ENCODE measurements at regions not wholly inside any gene's neighbourhood (a gene's known extent, or its start where the extent isn't known, plus 50 kb on each side); places are given as distances from the start of the nearest gene placed in this dataset.

DNA sequence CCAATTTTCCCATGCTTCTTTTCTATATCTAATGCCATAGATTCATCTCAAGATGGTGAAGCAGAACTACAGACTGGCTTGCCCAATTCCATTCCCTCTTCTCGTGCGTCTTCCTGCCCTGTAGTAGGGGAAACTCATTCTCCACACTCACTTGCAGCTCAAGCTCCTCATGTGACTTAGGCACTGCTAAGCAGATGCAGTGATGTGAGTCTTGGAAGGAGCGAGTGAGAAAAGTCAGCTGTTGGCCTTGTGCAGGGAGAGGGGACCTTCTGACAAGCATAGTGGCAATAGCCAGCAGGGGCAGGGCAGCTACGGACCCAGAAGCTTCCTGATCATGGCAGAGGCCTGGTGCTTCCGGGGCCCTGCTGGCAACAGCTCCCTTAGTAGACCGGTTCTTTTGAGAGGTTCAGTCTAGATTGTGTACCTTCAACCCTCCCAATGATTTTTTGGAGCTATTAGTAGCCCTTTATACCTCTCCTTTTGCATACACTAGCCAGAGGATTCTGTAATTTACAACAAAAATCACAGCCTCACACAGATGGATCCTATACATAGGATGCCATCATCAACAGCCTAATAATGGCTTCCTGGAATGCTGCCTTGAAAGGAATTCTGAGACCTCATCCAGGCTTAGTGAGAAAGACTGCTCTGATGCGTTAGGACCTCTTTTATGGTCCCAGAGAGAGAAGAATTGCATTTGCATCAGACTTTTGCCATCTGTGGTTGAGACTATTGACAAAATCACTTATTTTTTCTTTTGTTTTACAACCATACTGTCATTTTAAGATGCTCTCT is 121.5 kb upstream of the RIPOR2 start:
- Histone ChIP-seq H3K36me3 (replicated peaks; ENCODE audit: insufficient read depth, low read depth) (no peaks in the 10 kb centered on the region), H3K79me2 (no peaks in the 10 kb centered on the region), H4K20me1 (ENCODE audit: insufficient read depth, poor library complexity, severe bottlenecking) (no peaks in the 10 kb centered on the region), H3K9me3 (ENCODE audit: low read depth) (no peaks in the 10 kb centered on the region), H3K27me3 (no peaks in the 10 kb centered on the region), H3K4me2 (no peak overlapping the region), H3K4me3 (no peak overlapping the region), H3K9me2 (replicated peaks; ENCODE audit: insufficient read depth) (no peaks in the 10 kb centered on the region), H2AFZ (no peak overlapping the region), H3K27ac (no peak overlapping the region), H3K4me1 (ENCODE audit: insufficient read depth) (no peaks in the 10 kb centered on the region)
- no peak for DNase-seq (ENCODE audit: low spot score)
- TF ChIP-seq EZH2 (IDR thresholded peaks at IDR 0.05; ENCODE audit: borderline replicate concordance) (no peak), EZH2phosphoT487 (IDR thresholded peaks at IDR 0.05; ENCODE audit: low read depth, severe bottlenecking, unreplicated experiment) (no peak)
- TF ChIP-seq, protein P1, sequence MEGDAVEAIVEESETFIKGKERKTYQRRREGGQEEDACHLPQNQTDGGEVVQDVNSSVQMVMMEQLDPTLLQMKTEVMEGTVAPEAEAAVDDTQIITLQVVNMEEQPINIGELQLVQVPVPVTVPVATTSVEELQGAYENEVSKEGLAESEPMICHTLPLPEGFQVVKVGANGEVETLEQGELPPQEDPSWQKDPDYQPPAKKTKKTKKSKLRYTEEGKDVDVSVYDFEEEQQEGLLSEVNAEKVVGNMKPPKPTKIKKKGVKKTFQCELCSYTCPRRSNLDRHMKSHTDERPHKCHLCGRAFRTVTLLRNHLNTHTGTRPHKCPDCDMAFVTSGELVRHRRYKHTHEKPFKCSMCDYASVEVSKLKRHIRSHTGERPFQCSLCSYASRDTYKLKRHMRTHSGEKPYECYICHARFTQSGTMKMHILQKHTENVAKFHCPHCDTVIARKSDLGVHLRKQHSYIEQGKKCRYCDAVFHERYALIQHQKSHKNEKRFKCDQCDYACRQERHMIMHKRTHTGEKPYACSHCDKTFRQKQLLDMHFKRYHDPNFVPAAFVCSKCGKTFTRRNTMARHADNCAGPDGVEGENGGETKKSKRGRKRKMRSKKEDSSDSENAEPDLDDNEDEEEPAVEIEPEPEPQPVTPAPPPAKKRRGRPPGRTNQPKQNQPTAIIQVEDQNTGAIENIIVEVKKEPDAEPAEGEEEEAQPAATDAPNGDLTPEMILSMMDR (IDR thresholded peaks at IDR 0.05; ENCODE audit: poor library complexity): no peak
- 85% methylated on average over 7 of the region's 7 CpGs for WGBS (ENCODE audit: low lambda C conversion rate, missing lambda C conversion rate)

DNA sequence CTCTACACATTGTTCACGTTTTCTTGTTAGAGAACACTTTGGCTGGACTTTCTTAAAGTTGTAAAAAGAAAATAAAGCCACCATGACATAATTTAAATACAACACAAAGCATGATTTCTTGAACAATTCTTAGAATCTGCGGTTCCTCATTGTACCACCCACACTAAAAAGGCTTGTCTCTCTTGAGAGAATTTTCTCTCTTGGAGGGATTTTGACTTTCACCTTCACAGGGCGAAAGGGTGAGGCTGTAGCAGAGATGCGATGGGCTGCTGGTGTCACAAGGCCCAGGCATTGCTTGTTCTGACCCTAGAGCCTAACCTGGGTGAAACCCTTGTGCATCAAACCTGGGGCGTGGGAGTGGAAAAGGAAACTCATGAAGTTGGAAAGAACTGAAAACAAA is 122.7 kb upstream of the RIPOR2 start:
- WGBS (ENCODE audit: low lambda C conversion rate, missing lambda C conversion rate): 93% methylated on average over 5 of the region's 5 CpGs
- no peaks in the 10 kb centered on the region for H3K79me2 ChIP-seq
- TF ChIP-seq, protein P1 (IDR thresholded peaks at IDR 0.05; ENCODE audit: poor library complexity): no peak
- TF ChIP-seq EZH2phosphoT487 (IDR thresholded peaks at IDR 0.05; ENCODE audit: low read depth, severe bottlenecking, unreplicated experiment): no peak
- TF ChIP-seq EZH2 (IDR thresholded peaks at IDR 0.05; ENCODE audit: borderline replicate concordance): no peak

DNA sequence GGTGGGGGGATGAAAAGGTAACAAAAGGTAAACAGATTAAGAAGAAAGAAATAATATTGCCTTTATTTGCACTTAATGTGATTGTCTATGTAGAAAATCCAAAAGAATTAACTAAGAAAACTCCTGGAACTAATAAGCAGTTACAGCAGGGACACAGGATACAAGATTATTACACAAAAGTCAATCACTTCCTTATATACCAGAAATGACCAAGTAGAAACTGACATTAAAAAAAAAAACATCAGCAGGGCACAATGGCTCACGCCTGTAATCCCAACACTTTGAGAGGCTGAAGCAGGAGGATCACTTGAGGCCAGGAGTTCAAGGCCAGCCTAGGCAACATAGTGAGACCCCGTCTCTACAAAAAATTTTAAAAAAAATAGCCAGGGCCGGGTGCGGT is 123.2 kb upstream of the RIPOR2 start:
- Histone ChIP-seq H3K9me3 (ENCODE audit: low read depth) (no peaks in the 10 kb centered on the region), H3K79me2 (no peaks in the 10 kb centered on the region), H3K4me1 (ENCODE audit: insufficient read depth) (no peaks in the 10 kb centered on the region), H3K27ac (no peak overlapping the region), H2AFZ (no peak overlapping the region), H3K4me3 (no peak overlapping the region), H4K20me1 (ENCODE audit: insufficient read depth, poor library complexity, severe bottlenecking) (no peaks in the 10 kb centered on the region), H3K27me3 (no peaks in the 10 kb centered on the region), H3K36me3 (replicated peaks; ENCODE audit: insufficient read depth, low read depth) (no peaks in the 10 kb centered on the region), H3K4me2 (no peak overlapping the region), H3K9me2 (replicated peaks; ENCODE audit: insufficient read depth) (no peaks in the 10 kb centered on the region)
- WGBS (ENCODE audit: low lambda C conversion rate, missing lambda C conversion rate): 100% methylated on average over 4 of the region's 4 CpGs
- no peak for DNase-seq (ENCODE audit: low spot score)
- TF ChIP-seq EZH2 (IDR thresholded peaks at IDR 0.05; ENCODE audit: borderline replicate concordance) (no peak), EZH2phosphoT487 (IDR thresholded peaks at IDR 0.05; ENCODE audit: low read depth, severe bottlenecking, unreplicated experiment) (no peak)
- TF ChIP-seq, protein P1 (IDR thresholded peaks at IDR 0.05; ENCODE audit: poor library complexity): no peak

More for the DNA sequence above, 122.7 kb upstream of the RIPOR2 start:
- Histone ChIP-seq H3K4me1 (ENCODE audit: insufficient read depth) (no peaks in the 10 kb centered on the region), H3K9me3 (ENCODE audit: low read depth) (no peaks in the 10 kb centered on the region), H3K27ac (no peak overlapping the region), H3K4me2 (no peak overlapping the region), H3K9me2 (replicated peaks; ENCODE audit: insufficient read depth) (no peaks in the 10 kb centered on the region), H3K36me3 (replicated peaks; ENCODE audit: insufficient read depth, low read depth) (no peaks in the 10 kb centered on the region), H4K20me1 (ENCODE audit: insufficient read depth, poor library complexity, severe bottlenecking) (no peaks in the 10 kb centered on the region), H3K27me3 (no peaks in the 10 kb centered on the region), H2AFZ (no peak overlapping the region), H3K4me3 (no peak overlapping the region)
- no peak for DNase-seq (ENCODE audit: low spot score)

Data from hepatocyte (in vitro differentiated cells).